GM19467 (cell line): ENCODE measurements at regions not wholly inside any gene's neighbourhood (a gene's known extent, or its start where the extent isn't known, plus 50 kb on each side); places are given as distances from the start of the nearest gene placed in this dataset.
"Not testable (repeated sequence)": the region's sequence is repeated elsewhere in the genome, so short reads cannot be mapped to it uniquely, and the experiment has no call there.

Experiments
- ATAC-seq: cut with Tn5 transposase; IDR thresholded peaks from one replicate; pipeline ENCODE4 v1.9.1; 2021; ENCODE audit warnings: mild to moderate bottlenecking, moderate library complexity; ENCODE audit not compliant: unreplicated experiment

GRCh38 chr7:52782348-52782747, 253.1 kb upstream of the POM121L12 start:
- no peak for ATAC-seq

GRCh38 chr7:52781250-52781649, 254.2 kb upstream of the POM121L12 start:
- ATAC-seq, result no peak

GRCh38 chr7:52779004-52779403, 256.4 kb upstream of the POM121L12 start:
- no peak for ATAC-seq

DNA sequence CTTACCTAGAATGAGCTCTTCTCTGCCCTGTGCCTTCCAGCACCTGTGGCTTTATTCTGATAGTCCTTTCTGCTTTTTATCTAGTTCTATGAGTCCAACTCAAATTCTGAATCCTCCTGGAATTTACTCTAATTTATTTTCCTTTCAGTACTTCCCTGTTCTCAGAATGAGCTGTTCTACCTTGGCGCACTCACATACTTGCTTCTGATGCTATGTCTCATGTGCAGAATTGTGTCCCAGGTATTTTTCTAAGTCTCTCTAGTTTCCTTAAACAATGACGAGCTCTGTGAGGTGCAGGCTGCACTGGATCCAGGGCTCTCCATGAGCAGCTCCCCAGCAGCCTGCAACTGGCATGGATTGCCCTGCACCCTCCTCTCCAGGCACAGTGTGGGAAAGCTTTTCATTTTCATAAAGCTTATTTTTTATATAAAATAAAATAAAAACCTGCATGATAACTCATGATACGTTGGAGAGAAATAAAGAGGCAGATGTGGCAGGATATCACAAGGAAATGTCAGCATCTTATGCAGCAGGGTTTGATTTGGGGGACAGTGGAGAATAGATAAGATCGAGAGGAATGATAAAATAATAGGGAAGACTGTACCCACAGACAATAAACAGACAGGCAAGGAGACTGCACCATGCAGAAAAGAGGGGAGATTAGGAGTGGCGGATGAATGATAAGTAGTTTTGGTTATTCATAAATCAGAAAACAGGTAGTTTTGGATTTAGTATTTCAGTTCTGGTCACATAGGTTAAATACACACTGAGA, 258.2 kb upstream of the POM121L12 start:
- ATAC-seq, result no peak

GRCh38 chr7:52775876-52776275, 259.6 kb upstream of the POM121L12 start:
- no peak for ATAC-seq

GRCh38 chr7:52771177-52771576, 264.3 kb upstream of the POM121L12 start:
- no peak for ATAC-seq

DNA sequence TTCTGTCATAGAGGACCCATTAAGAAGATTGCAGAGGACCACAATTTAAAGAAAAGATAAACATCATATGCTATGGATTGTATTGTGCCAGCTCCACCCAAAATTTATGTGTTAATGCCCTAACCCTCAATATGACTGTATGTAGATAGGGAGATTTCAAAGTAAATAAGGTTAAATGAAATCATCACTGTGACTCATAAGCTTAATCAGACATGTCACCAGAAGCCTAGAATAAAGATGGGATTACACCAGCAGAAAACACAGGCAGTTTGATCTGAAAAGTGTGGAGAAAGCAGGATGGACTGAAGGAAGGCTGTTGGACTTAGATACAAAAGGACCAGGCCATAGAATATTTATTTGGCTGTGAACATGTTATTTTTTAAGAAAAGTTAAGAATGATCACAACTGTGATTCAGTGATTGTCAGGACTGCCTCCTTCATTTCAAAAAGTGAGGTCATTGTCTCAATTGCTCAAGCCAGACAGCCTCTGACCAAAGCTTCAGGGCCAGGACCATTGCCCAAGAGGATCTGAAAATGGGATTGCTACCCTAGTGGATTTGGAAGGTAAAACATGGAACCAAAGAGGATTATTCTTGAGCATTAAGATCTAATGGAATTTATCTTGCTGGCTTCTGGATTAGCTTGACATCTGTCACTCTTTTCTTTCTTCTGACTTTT, 270.8 kb upstream of the POM121L12 start:
- no peak for ATAC-seq

DNA sequence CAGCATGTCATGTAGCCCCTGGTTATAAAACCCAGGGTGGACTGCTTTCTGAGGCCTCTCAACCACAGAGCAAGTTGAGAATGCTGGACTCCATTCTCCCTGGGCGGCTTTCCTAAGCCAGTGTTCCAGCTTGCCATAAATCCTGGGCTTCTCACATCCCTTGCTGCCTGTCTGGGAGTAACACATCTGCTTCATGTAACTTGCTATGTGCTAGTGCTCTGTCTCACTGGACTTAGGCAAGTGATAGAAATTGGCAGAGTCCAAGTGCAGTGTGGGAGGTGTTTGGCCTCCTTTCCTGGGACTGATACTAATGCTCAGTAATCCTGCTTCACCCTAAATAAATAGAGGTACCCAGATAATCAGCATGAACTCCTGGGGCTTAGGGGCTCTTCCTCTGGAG, 277.1 kb upstream of the POM121L12 start:
- ATAC-seq, result no peak

- no peak for ATAC-seq
These were observed 281.6 kb upstream of the POM121L12 start for GRCh38 chr7:52753855-52754254.

- ATAC-seq, result no peak
These were observed 282.5 kb upstream of the POM121L12 start for GRCh38 chr7:52752891-52753290.

DNA sequence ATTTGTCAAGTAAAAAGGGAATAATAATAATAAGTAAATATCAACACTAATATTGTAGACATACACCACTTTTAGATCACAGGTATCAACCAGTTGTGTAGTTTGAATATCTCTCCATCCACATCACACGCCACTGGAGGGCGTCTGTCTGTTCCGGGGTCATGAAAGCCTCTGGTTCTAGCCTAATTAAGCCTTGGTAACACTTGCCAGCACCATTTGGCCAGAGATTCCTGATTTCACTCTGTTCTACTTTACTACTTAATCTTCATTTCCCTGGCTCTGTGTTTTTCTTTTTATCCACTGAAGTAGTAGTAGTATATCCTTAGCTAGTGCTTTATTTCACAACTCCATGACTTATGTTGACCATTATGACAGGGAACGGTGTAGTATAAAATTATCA, 285.6 kb upstream of the POM121L12 start:
- no peak for ATAC-seq

DNA sequence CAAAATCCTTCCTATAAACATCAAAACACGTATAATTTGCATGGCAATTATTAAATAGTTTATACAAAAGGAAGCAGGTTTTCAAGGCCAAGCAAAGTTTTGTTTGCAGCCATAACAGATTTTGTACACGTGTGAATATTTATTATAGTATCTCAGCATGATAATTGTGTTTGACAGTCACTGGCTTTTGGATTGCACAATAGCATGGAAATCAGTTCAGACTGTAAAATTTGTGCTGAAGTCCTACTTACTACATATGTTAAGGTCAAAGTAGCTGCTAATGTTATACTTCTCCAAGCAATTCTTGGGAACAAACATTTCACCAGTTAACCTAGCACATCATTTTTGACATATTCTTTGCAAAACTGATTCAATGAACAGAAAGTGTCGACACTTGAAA, 287.6 kb upstream of the POM121L12 start:
- ATAC-seq, result no peak

DNA sequence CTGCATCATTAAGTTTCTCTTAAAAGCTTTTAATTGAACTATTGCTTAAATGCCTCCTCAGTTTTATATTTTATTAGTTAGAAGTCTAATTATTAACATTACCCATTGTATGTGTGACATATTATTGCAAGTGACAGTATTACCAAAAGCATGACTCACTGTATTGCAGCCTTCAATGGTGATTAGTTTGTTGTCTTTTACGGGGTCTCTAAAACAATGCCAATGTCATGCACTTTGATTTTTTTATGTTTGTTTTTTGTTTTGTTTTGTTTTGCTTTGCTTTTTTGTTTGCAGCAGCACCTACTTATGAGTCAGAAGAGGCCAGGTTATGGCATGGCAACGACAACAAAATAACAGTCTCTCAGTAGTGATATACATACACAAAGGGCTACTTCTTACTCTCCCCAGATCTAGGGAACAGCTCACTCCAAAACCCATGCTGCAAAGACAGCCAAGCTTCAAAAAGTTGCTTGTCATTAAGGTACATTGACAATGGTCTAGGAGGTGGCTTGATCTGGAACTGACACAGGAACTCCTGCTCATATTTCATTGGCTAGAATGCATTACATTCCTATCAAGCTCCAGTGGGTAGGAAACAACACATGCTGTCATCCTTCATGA, 293.7 kb upstream of the POM121L12 start:
- ATAC-seq, result no peak

GRCh38 chr7:52735656-52736055, 299.8 kb upstream of the POM121L12 start:
- no peak for ATAC-seq

GRCh38 chr7:52728683-52729082, 306.8 kb upstream of the POM121L12 start:
- not testable (repeated sequence) for ATAC-seq

GRCh38 chr7:52727632-52728031, 307.8 kb upstream of the POM121L12 start:
- ATAC-seq, result no peak

- no peak for ATAC-seq
These were observed 308.4 kb upstream of the POM121L12 start for GRCh38 chr7:52726986-52727385.

DNA sequence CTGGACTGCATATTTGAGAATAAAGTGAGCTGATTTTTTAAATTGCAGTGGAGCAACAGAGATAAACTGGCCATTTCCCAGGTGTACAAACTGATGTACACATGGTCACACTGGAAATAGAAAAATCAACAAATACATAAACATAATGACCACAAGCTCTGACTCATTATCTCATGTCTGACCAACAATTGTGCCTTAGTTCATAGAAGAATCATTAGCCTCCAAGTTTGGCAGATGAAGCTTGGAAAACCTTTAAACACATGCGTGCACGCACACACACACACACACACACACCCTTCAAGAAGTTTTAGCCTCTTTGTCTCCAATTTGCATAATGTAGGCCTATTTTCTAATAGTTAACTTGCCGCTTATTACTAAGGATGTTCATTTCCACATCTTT, 308.9 kb upstream of the POM121L12 start:
- ATAC-seq, result no peak

- no peak for ATAC-seq
These were observed 311.8 kb upstream of the POM121L12 start for GRCh38 chr7:52723606-52724005.

DNA sequence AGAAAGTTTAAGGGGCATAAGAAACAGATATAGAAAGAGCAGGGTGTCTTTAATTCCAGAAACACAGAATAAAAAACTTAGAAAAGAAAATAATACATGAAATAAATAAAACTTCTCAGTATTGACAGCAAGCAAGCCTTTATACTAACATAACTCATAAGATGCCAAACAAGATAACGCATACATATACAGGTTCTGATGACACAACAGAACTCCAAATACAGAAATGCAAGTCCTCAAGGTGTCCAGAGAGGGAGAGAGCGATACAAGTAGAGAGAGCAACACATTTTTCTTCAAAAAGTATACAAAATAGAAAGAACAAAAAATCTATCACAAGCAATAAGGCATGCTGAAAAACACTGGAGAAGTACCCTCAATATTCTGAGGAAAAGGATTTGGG, 314.6 kb upstream of the POM121L12 start:
- no peak for ATAC-seq

GRCh38 chr7:52719677-52720076, 315.8 kb upstream of the POM121L12 start:
- ATAC-seq, result no peak

GRCh38 chr7:52715701-52716100, 319.7 kb upstream of the POM121L12 start:
- no peak for ATAC-seq
